ENCODE measurements at regions not wholly inside any gene's neighbourhood (a gene's known extent, or its start where the extent isn't known, plus 50 kb on each side); places are given as distances from the start of the nearest gene placed in this dataset.

DNA sequence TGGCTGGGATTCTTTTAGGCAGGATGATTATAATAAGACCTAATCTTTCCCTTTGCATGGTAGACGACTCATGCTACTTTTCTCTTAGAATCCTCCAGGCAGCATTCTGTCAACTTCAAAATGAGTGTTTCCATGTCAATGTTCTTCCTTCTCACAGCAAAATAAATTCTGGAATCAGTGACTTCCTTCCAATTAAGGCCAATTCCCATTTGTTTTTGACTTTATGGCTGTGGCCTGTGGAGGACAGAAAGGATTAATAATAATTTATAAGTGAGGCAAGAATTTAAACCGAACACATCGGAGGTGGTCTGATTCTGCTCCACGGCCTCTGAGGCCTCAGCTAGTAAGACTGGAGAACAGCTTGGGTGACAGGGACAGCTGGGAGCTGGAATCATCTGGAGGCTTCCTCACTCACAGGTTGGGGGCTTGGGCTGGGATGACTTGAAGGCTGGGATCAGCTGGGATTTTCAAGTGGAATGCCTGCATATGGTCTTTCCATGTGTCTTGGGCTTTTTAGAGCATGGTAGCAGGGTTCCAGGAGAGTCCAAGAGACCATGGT, 241.8 kb upstream of the MCTP2 start:
- H3K27me3 ChIP-seq (replicated peaks; ENCODE audit: insufficient read depth) = peaks cover 23% of the 10 kb centered on the region
- no peak overlapping the region for H3K4me3 ChIP-seq
- TF ChIP-seq EZH2 (IDR thresholded peaks at IDR 0.05; ENCODE audit: insufficient read depth, poor library complexity, severe bottlenecking) = no peak
- no peak for TF ChIP-seq EZH2phosphoT487 (IDR thresholded peaks at IDR 0.05; ENCODE audit: insufficient read depth, low read depth)
- H3K9me3 ChIP-seq (ENCODE audit: low read depth) = no peaks in the 10 kb centered on the region
- H3K4me1 ChIP-seq (ENCODE audit: insufficient read depth) = no peaks in the 10 kb centered on the region
- no peaks in the 10 kb centered on the region for H3K36me3 ChIP-seq (ENCODE audit: low read depth)
- no peaks in the 10 kb centered on the region for H3K79me2 ChIP-seq (ENCODE audit: insufficient read depth)
- in situ Hi-C loops (cut with MboI) = loop anchor here (25.0 kb wide), 1 partner anchor 952 kb away; no protein-coding TSS in a partner anchor
- no peak overlapping the region for H2AFZ ChIP-seq
- no peak overlapping the region for H3K27ac ChIP-seq
- DNase-seq = no peak
- H3K9me2 ChIP-seq (ENCODE audit: insufficient read depth) = no peaks in the 10 kb centered on the region
- no peaks in the 10 kb centered on the region for H3F3A ChIP-seq (ENCODE audit: insufficient read depth)
- H4K20me1 ChIP-seq (ENCODE audit: insufficient read depth) = no peaks in the 10 kb centered on the region
- whole genome bisulfite sequencing, 2 experiments (ENCODE audit: low coverage in 1 of 2, low lambda C conversion rate in 2 of 2, missing lambda C conversion rate in 2 of 2) = 78 to 79% methylated on average over 4 of the region's 4 CpGs
- H3K4me2 ChIP-seq (ENCODE audit: unreplicated experiment) = no peak overlapping the region
- no peak overlapping the region for H3K9ac ChIP-seq

DNA sequence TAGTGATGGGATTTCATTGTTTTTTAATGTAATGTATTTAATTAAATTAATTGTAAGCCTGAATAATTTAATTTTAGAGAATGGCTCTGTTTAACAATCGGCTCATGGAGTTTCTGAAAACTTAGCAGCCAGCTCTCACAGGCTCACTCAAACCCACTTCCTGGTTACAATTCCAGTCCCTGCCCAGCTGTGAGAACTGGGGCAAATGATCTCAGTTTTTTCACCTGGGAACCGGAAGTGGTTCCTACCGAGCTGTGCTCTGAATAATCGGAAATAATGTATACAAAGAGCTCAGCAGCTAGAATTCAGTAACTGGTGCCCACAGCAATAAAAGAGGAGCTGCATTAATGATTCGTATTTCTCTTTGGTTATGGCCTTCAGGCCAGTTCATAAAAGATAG, 244.3 kb upstream of the MCTP2 start:
- Histone ChIP-seq H3K79me2 (ENCODE audit: insufficient read depth) (no peaks in the 10 kb centered on the region), H3K36me3 (ENCODE audit: low read depth) (no peaks in the 10 kb centered on the region), H4K20me1 (ENCODE audit: insufficient read depth) (no peaks in the 10 kb centered on the region), H3K27ac (no peak overlapping the region), H3K9ac (no peak overlapping the region), H3K9me3 (ENCODE audit: low read depth) (no peaks in the 10 kb centered on the region), H3K9me2 (ENCODE audit: insufficient read depth) (no peaks in the 10 kb centered on the region), H2AFZ (no peak overlapping the region), H3K4me1 (ENCODE audit: insufficient read depth) (no peaks in the 10 kb centered on the region), H3K4me3 (no peak overlapping the region), H3F3A (ENCODE audit: insufficient read depth) (no peaks in the 10 kb centered on the region), H3K27me3 (replicated peaks; ENCODE audit: insufficient read depth) (peaks cover 14% of the 10 kb centered on the region; the same call in 1 of the 2 replicates), H3K4me2 (ENCODE audit: unreplicated experiment) (no peak overlapping the region)
- in situ Hi-C loops (cut with MboI) = loop anchor here (25.0 kb wide), 1 partner anchor 950 kb away; no protein-coding TSS in a partner anchor
- WGBS, 2 experiments (ENCODE audit: low coverage in 1 of 2, low lambda C conversion rate in 2 of 2, missing lambda C conversion rate in 2 of 2) = 62 to 67% methylated on average over 5 of the region's 5 CpGs
- no peak for DNase-seq
- no peak for TF ChIP-seq EZH2phosphoT487 (IDR thresholded peaks at IDR 0.05; ENCODE audit: insufficient read depth, low read depth)
- no peak for TF ChIP-seq EZH2 (IDR thresholded peaks at IDR 0.05; ENCODE audit: insufficient read depth, poor library complexity, severe bottlenecking)

DNA sequence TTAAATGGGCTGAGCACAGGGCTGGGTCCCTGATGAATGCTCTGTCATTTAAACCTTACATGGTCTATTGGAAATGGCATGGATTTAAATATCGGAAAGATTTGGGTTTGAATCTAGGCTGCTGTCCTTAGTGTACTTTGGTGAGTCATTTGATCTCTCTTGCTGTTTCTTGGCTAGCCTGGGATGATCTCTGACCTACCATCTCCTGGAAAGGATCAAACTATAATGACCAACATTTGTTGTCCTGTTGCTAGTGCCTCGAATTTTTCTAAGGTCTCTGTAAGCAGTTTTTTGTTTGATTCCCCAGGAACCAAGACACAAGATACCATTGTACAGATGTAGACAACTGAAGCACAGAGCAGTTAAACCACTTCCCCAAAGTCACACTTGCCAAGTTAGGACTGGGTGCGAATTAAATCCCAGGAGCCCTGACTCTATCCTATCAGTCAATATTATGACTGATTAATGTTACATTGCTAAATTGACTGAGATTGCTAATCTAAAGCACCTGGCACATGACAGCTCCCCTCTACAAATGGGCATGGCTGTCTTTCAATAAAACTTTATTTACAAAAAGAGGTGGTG, 244.9 kb upstream of the MCTP2 start:
- Histone ChIP-seq H3K79me2 (ENCODE audit: insufficient read depth) (no peaks in the 10 kb centered on the region), H4K20me1 (ENCODE audit: insufficient read depth) (no peaks in the 10 kb centered on the region), H3K4me3 (no peak overlapping the region), H3K9me3 (ENCODE audit: low read depth) (no peaks in the 10 kb centered on the region), H2AFZ (no peak overlapping the region), H3K36me3 (ENCODE audit: low read depth) (no peaks in the 10 kb centered on the region), H3F3A (ENCODE audit: insufficient read depth) (no peaks in the 10 kb centered on the region), H3K4me2 (ENCODE audit: unreplicated experiment) (no peak overlapping the region), H3K4me1 (ENCODE audit: insufficient read depth) (no peaks in the 10 kb centered on the region), H3K9me2 (ENCODE audit: insufficient read depth) (no peaks in the 10 kb centered on the region), H3K27me3 (replicated peaks; ENCODE audit: insufficient read depth) (peaks cover 14% of the 10 kb centered on the region; the same call in 1 of the 2 replicates), H3K27ac (no peak overlapping the region), H3K9ac (no peak overlapping the region)
- no peak for DNase-seq
- in situ Hi-C loops (cut with MboI) = loop anchor here (25.0 kb wide), 1 partner anchor 949 kb away; no protein-coding TSS in a partner anchor
- 40 to 41% methylated on average over 3 of the region's 3 CpGs for WGBS, 2 experiments (ENCODE audit: low coverage in 1 of 2, low lambda C conversion rate in 2 of 2, missing lambda C conversion rate in 2 of 2)
- TF ChIP-seq EZH2phosphoT487 (IDR thresholded peaks at IDR 0.05; ENCODE audit: insufficient read depth, low read depth) (no peak), EZH2 (IDR thresholded peaks at IDR 0.05; ENCODE audit: insufficient read depth, poor library complexity, severe bottlenecking) (no peak)

DNA sequence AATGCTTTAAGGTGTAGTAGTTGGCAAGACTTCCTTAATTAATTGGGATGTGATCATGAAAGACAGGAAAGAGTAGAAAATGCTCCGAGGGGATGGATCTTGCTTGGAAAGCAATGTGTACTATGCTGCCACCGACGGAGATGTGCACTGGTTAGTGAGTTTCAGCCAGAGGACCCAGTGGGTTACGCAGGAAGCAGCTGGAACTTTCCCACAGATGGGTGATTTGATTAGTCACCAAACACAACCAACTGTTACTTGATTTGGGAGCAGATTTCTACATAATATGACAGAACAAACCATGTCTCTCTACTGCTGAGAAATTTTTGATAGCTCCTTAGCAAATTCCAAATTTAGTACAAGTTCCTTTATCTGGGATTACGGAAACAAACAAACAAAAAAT, 245.4 kb upstream of the MCTP2 start:
- Histone ChIP-seq H3K4me3 (no peak overlapping the region), H3K9me3 (ENCODE audit: low read depth) (no peaks in the 10 kb centered on the region), H3F3A (ENCODE audit: insufficient read depth) (no peaks in the 10 kb centered on the region), H4K20me1 (ENCODE audit: insufficient read depth) (no peaks in the 10 kb centered on the region), H3K27ac (no peak overlapping the region), H3K9me2 (ENCODE audit: insufficient read depth) (no peaks in the 10 kb centered on the region), H3K4me2 (ENCODE audit: unreplicated experiment) (no peak overlapping the region), H3K79me2 (ENCODE audit: insufficient read depth) (no peaks in the 10 kb centered on the region), H2AFZ (no peak overlapping the region), H3K27me3 (replicated peaks; ENCODE audit: insufficient read depth) (peaks cover 14% of the 10 kb centered on the region; the same call in 1 of the 2 replicates), H3K4me1 (ENCODE audit: insufficient read depth) (no peaks in the 10 kb centered on the region), H3K9ac (no peak overlapping the region), H3K36me3 (ENCODE audit: low read depth) (no peaks in the 10 kb centered on the region)
- no peak for DNase-seq
- no peak for TF ChIP-seq EZH2 (IDR thresholded peaks at IDR 0.05; ENCODE audit: insufficient read depth, poor library complexity, severe bottlenecking)
- no peak for TF ChIP-seq EZH2phosphoT487 (IDR thresholded peaks at IDR 0.05; ENCODE audit: insufficient read depth, low read depth)
- in situ Hi-C loops (cut with MboI) = loop anchor here (25.0 kb wide), 1 partner anchor 949 kb away; no protein-coding TSS in a partner anchor
- WGBS, 2 experiments (ENCODE audit: low coverage in 1 of 2, low lambda C conversion rate in 2 of 2, missing lambda C conversion rate in 2 of 2) = 68 to 86% methylated on average over 5 of the region's 5 CpGs
